SU-DHL-6 (cell line): ENCODE measurements at regions not wholly inside any gene's neighbourhood (a gene's known extent, or its start where the extent isn't known, plus 50 kb on each side); places are given as distances from the start of the nearest gene placed in this dataset.

Experiments used
- EZH2phosphoT487 ChIP-seq: fragments of 200-600 bp; sonication (generic), shearing (Covaris generic); conservative IDR thresholded peaks from 2 replicates; pipeline ENCODE4 v1.6.1; 2018; ENCODE audit warnings: mild to moderate bottlenecking, antibody characterized with exemption, low read length, moderate library complexity, mixed read lengths
- TF ChIP-seq, protein P1 (sequence below): fragments of 200-600 bp; sonication (generic); IDR thresholded peaks from one replicate; pipeline ENCODE4 v1.5.1; 2017; ENCODE audit warnings: antibody characterized with exemption, mild to moderate bottlenecking, low read length, moderate library complexity; ENCODE audit not compliant: insufficient read depth, poor library complexity, severe bottlenecking

DNA sequence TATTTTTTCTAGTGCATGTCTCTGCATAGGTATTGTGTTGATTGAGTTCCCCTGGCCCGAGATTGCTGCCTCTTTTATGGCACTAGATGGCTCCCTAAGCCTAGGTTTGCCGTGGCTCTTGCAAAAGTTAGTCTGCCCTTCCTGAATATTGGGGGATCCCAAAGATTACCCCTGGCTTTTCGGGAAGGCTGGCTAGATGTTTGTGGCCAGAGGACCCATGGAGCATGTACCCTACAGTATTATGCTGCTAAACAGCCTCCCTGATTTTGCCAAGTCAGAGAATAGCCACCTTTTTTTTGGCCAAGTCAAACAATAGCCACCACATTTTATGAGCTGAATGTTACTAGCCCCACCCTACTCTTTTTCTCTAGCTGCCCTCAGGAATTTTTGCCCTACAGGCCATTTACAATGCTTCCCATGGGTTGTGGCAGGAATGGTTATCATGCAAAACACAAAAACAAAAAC is 343.2 kb downstream of the OLFM3 start:
- TF ChIP-seq, protein P1, sequence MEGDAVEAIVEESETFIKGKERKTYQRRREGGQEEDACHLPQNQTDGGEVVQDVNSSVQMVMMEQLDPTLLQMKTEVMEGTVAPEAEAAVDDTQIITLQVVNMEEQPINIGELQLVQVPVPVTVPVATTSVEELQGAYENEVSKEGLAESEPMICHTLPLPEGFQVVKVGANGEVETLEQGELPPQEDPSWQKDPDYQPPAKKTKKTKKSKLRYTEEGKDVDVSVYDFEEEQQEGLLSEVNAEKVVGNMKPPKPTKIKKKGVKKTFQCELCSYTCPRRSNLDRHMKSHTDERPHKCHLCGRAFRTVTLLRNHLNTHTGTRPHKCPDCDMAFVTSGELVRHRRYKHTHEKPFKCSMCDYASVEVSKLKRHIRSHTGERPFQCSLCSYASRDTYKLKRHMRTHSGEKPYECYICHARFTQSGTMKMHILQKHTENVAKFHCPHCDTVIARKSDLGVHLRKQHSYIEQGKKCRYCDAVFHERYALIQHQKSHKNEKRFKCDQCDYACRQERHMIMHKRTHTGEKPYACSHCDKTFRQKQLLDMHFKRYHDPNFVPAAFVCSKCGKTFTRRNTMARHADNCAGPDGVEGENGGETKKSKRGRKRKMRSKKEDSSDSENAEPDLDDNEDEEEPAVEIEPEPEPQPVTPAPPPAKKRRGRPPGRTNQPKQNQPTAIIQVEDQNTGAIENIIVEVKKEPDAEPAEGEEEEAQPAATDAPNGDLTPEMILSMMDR: no peak
- TF ChIP-seq EZH2phosphoT487: no peak
